Vagina (tissue), 2 donors: ENCODE measurements at regions not wholly inside any gene's neighbourhood (a gene's known extent, or its start where the extent isn't known, plus 50 kb on each side); places are given as distances from the start of the nearest gene placed in this dataset.

Source experiments
- DNase-seq, 2 donors: peaks; one replicate each; pipeline ENCODE4 v3.0.0-alpha.2; 2017; ENCODE audit errors: extremely low spot score in 2 of 2
- H3K27ac ChIP-seq: fragments of 200-600 bp; sonication (generic); one replicate; pipeline ENCODE4 v1.5.1; 2019
- H3K27me3 ChIP-seq: fragments of 200-600 bp; sonication (generic); one replicate; pipeline ENCODE4 v1.5.1; 2019
- H3K36me3 ChIP-seq, 2 donors: fragments of 200-600 bp; sonication (generic); one replicate each; pipeline ENCODE4 v1.5.1; 2017 to 2019
- H3K4me1 ChIP-seq: fragments of 200-600 bp; sonication (generic); one replicate; pipeline ENCODE4 v1.5.1; 2019
- H3K4me3 ChIP-seq, 2 donors: fragments of 200-600 bp; sonication (generic); 1 replicate in 1 of 2; 2 replicates in 1 of 2; pipeline ENCODE4 v1.5.1; 2016 to 2019
- H3K9me3 ChIP-seq: fragments of 200-600 bp; sonication (generic); one replicate; pipeline ENCODE4 v1.5.1; 2019
- POLR2A ChIP-seq, 2 donors: fragments of 450-650 bp; IDR thresholded peaks; one replicate each; pipeline ENCODE4 v1.6.1; 2017; ENCODE audit warnings: antibody characterized with exemption in 2 of 2, mild to moderate bottlenecking in 2 of 2, moderate library complexity in 2 of 2
- POLR2AphosphoS5 ChIP-seq, 2 donors: sonication (generic); formaldehyde crosslinking; IDR thresholded peaks; one replicate each; pipeline ENCODE4 v1.9.0; 2017; ENCODE audit warnings: antibody characterized with exemption in 2 of 2, mild to moderate bottlenecking in 2 of 2, low read depth in 1 of 2; ENCODE audit not compliant: insufficient read depth in 1 of 2
- intact Hi-C: fragments of 100-400 bp; cut with DNase I; formaldehyde crosslinking; loops from one replicate; pipeline ENCODE4 v1.15.1; 2023
- TF ChIP-seq, protein P1 (sequence below), 3 experiments: fragments of 450-650 bp in 2 of 3; fragments of 200-600 bp in 1 of 3; sonication (generic) in 1 of 3; IDR thresholded peaks; one replicate each; pipeline ENCODE4 v1.5.1; 2017 to 2019; ENCODE audit warnings: antibody characterized with exemption in 3 of 3, mild to moderate bottlenecking in 2 of 3, moderate library complexity in 2 of 3

DNA sequence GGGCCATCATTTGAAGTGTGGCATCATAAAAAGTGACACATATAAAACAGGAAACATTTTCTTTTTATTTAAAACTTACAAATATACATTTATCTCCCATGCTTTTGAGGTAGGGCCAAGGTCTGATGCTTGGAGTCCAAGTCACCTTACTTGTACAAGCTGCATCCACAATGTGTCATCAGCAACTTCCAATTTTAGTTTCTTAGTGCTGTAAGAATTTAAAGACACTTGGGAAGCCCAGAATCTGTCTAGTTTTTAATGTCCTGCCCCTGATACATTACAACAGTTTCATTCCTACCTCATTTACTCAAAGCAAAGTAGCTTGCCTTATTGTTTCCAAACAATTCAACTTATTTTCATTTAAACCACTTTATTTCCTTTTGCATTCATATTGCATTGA is 297.7 kb downstream of the MTX2 start:
- no peaks in the 10 kb centered on the region for H3K4me1 ChIP-seq
- DNase-seq = no peak
- TF ChIP-seq POLR2A (IDR thresholded peaks at IDR 0.05) = no peak
- no peak for TF ChIP-seq POLR2AphosphoS5 (IDR thresholded peaks at IDR 0.05; ENCODE audit: insufficient read depth in 1 of 2, low read depth in 1 of 2)
- TF ChIP-seq, protein P1, sequence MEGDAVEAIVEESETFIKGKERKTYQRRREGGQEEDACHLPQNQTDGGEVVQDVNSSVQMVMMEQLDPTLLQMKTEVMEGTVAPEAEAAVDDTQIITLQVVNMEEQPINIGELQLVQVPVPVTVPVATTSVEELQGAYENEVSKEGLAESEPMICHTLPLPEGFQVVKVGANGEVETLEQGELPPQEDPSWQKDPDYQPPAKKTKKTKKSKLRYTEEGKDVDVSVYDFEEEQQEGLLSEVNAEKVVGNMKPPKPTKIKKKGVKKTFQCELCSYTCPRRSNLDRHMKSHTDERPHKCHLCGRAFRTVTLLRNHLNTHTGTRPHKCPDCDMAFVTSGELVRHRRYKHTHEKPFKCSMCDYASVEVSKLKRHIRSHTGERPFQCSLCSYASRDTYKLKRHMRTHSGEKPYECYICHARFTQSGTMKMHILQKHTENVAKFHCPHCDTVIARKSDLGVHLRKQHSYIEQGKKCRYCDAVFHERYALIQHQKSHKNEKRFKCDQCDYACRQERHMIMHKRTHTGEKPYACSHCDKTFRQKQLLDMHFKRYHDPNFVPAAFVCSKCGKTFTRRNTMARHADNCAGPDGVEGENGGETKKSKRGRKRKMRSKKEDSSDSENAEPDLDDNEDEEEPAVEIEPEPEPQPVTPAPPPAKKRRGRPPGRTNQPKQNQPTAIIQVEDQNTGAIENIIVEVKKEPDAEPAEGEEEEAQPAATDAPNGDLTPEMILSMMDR (IDR thresholded peaks at IDR 0.05) = no peak
- H3K27me3 ChIP-seq = no peaks in the 10 kb centered on the region
- no peaks in the 10 kb centered on the region for H3K36me3 ChIP-seq
- no peak overlapping the region for H3K4me3 ChIP-seq
- no peaks in the 10 kb centered on the region for H3K9me3 ChIP-seq
- intact Hi-C loops = no loop called here
- H3K27ac ChIP-seq = no peak overlapping the region

DNA sequence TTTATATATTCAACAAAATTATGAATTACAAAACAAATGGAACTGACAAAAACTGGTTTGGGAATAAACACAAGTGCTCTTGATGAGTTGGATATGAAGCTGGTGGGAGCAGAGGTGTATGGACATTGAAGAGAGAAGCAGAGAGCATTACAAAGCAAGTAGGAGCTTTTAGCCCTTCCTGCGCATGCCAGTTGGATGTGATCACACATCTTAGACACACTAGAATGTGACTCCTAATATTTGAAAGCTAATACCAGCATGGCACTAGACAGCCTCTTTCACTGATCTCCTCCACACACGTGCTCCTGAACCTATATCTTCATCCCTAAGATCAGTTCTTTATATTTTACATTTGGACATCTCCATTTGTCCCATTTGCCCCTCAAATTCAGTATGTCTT is 298.1 kb downstream of the MTX2 start:
- H3K9me3 ChIP-seq = no peaks in the 10 kb centered on the region
- no peak overlapping the region for H3K27ac ChIP-seq
- H3K27me3 ChIP-seq = no peaks in the 10 kb centered on the region
- TF ChIP-seq, protein P1 (IDR thresholded peaks at IDR 0.05) = no peak
- TF ChIP-seq POLR2AphosphoS5 (IDR thresholded peaks at IDR 0.05; ENCODE audit: insufficient read depth in 1 of 2, low read depth in 1 of 2) (no peak), POLR2A (IDR thresholded peaks at IDR 0.05) (no peak)
- H3K4me3 ChIP-seq = no peak overlapping the region
- intact Hi-C loops = no loop called here
- no peaks in the 10 kb centered on the region for H3K36me3 ChIP-seq
- no peak for DNase-seq
- no peaks in the 10 kb centered on the region for H3K4me1 ChIP-seq

DNA sequence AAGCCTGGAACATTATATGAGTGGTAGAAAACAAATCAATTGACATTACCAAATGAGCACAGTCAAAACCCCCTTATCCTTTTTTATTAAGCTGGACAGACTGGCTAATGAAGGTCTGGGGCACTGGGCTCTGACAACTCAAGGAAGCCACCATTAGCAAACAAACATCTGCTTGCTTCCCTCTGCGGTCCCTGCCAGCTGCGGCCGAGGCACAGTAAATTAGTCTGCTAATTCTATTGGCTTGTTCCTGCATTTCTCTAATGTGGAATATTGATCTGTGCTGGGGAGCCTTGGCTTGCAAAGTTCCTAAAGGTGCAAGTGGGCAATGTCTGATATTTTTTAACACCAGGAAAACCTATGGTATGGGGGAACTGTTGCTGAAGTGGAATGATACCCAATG is 300.3 kb downstream of the MTX2 start:
- no peak for DNase-seq
- Histone ChIP-seq H3K27ac (no peak overlapping the region), H3K9me3 (no peaks in the 10 kb centered on the region), H3K27me3 (no peaks in the 10 kb centered on the region), H3K4me3 (no peak overlapping the region), H3K36me3 (no peaks in the 10 kb centered on the region), H3K4me1 (no peaks in the 10 kb centered on the region)
- TF ChIP-seq POLR2A (IDR thresholded peaks at IDR 0.05) (no peak), POLR2AphosphoS5 (IDR thresholded peaks at IDR 0.05; ENCODE audit: insufficient read depth in 1 of 2, low read depth in 1 of 2) (no peak)
- TF ChIP-seq, protein P1 (IDR thresholded peaks at IDR 0.05) = no peak
- intact Hi-C loops = no loop called here

DNA sequence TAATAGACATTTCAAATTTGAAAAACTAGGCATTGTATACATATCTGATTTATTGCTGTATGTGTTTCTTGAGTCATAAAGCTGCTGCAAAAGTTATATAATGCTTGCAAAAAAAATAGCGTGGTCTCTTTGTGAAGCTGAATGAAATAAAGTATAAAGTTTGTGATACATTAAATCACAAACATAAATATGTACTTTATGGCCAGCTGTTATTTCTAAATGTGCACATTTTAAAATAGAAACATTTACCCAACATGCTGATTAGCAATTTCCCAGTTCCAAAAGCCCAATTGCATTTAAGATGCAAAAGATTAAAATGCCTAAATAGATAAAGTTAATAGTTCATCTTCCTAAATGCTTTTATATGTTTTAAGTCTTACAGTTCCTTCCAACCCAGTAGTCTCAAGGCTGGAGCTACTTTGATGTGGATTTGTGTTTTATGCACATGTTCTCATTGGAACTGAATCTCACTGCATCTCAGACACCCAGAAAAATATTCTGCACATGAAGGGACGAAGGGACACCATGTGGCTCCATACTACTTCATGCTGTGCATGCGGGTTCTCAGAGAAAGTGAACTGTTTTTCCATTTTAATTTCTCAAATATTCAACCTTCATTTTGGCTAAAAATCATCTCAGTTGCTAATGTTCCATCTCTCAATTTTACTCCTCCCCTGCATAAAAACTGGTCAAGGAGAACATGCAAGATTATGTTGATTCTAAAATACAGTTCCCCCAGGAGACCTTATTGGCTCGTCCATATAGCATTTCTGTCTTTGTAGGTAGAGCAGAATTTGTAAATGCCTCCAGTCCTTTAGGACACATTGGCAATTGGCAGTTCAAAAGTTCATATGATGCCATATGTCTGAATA is 304.6 kb downstream of the MTX2 start:
- no peak for DNase-seq
- Histone ChIP-seq H3K4me1 (no peaks in the 10 kb centered on the region), H3K27me3 (no peaks in the 10 kb centered on the region), H3K9me3 (no peaks in the 10 kb centered on the region), H3K27ac (no peak overlapping the region), H3K36me3 (no peaks in the 10 kb centered on the region), H3K4me3 (no peak overlapping the region)
- TF ChIP-seq, protein P1 (IDR thresholded peaks at IDR 0.05) = no peak
- TF ChIP-seq POLR2AphosphoS5 (IDR thresholded peaks at IDR 0.05; ENCODE audit: insufficient read depth in 1 of 2, low read depth in 1 of 2) = no peak
- intact Hi-C loops = no loop called here

DNA sequence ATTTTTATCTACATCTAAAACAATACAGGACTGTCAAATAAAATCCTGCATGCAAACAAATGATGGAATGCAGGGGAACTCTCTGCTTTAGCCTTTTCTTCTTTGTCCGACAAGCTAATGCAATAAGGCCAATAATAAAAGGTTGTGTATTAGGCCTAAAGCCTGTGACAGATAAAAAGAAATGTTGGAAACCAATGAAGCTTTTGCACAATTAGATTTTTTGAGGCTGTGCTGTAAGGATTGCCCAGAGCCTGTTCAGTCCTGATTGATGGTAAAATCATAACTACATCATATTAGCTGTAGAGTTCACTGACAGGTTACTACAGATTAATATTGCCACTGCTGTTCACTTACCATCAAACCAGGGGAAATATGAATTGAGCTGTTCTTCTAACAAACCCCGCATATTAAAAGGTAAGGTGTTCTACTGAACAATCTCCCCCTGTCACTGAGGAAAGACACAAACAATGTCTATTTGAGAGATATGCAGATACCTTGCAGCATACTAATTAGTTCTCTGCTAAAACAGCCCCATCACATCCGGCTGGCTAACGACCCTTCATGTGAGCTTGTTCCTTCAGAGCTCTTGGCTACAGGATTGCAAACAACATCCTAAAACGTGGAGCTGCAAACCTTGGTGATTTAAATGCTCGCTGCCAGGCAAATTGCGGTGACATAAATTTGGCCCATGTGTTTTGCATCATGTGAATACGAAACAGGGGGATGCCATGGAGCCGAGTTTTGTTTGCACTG is 305.4 kb downstream of the MTX2 start:
- DNase-seq = no peak
- Histone ChIP-seq H3K4me1 (no peaks in the 10 kb centered on the region), H3K9me3 (no peaks in the 10 kb centered on the region), H3K4me3 (no peak overlapping the region), H3K36me3 (no peaks in the 10 kb centered on the region), H3K27me3 (no peaks in the 10 kb centered on the region), H3K27ac (no peak overlapping the region)
- TF ChIP-seq POLR2A (IDR thresholded peaks at IDR 0.05) (no peak), POLR2AphosphoS5 (IDR thresholded peaks at IDR 0.05; ENCODE audit: insufficient read depth in 1 of 2, low read depth in 1 of 2) (no peak)
- TF ChIP-seq, protein P1 (IDR thresholded peaks at IDR 0.05) = no peak
- intact Hi-C loops = no loop called here
